ENCODE measurements at regions not wholly inside any gene's neighbourhood (a gene's known extent, or its start where the extent isn't known, plus 50 kb on each side); places are given as distances from the start of the nearest gene placed in this dataset.

GRCh38 chr18:41406834-41407233 is 548.2 kb upstream of the PIK3C3 start:
- Histone ChIP-seq H2BK15ac (ENCODE audit: low read length) (no peak overlapping the region), H3K14ac (ENCODE audit: low read length) (no peak overlapping the region), H3K4ac (ENCODE audit: low read length) (no peak overlapping the region), H2BK5ac (ENCODE audit: low read length) (no peak overlapping the region), H3K4me3 (ENCODE audit: low read length in 2 of 2) (no peak overlapping the region), H3K27ac (replicated peaks; ENCODE audit: low read length) (no peak overlapping the region), H2AFZ (ENCODE audit: low read length) (no peak overlapping the region), H3K4me1 (ENCODE audit: control insufficient read depth in 2 of 2, insufficient read depth in 1 of 2, low read depth in 1 of 2, low read length in 2 of 2) (peaks cover 0 to 3% of the 10 kb centered on the region in 2 donors), H3K27me3 (ENCODE audit: control insufficient read depth in 3 of 3, insufficient read depth in 3 of 3, low read depth in 1 of 3, low read length in 3 of 3) (no peaks in the 10 kb centered on the region), H3K9ac (ENCODE audit: low read depth, low read length, poor library complexity) (no peak overlapping the region), H2AK5ac (ENCODE audit: low read depth, low read length) (no peak overlapping the region), H3K79me1 (ENCODE audit: low read depth, low read length) (no peaks in the 10 kb centered on the region), H4K8ac (ENCODE audit: low read depth, low read length) (no peak overlapping the region), H3K9me3 (replicated peaks in 1 of 2; ENCODE audit: control insufficient read depth in 2 of 2, insufficient read depth in 1 of 2, low read depth in 1 of 2, low read length in 2 of 2) (no peaks in the 10 kb centered on the region), H4K91ac (ENCODE audit: low read depth, low read length, poor library complexity) (no peak overlapping the region), H2BK12ac (ENCODE audit: low read length) (no peak overlapping the region), H3K23ac (ENCODE audit: low read depth, low read length, poor library complexity) (no peak overlapping the region), H3K18ac (ENCODE audit: low read length) (no peak overlapping the region), H3K4me2 (ENCODE audit: insufficient read depth, low read length, poor library complexity, severe bottlenecking) (no peak overlapping the region), H3K36me3 (replicated peaks in 1 of 2; ENCODE audit: control insufficient read depth in 2 of 2, insufficient read depth in 2 of 2, low read length in 2 of 2) (no peaks in the 10 kb centered on the region), H2BK120ac (ENCODE audit: low read depth, low read length) (no peak overlapping the region)
- no CpG with 5 or more reads among the region's 2 CpGs for WGBS, 2 donors (ENCODE audit: extremely low coverage in 2 of 2, insufficient read length in 2 of 2, insufficient replicate concordance in 1 of 2)
- DNase-seq (ENCODE audit: low spot score) = no peak

- no peak overlapping the region for H4K91ac ChIP-seq (ENCODE audit: low read depth, low read length, poor library complexity)
- no peak overlapping the region for H3K4me3 ChIP-seq (ENCODE audit: low read length in 2 of 2)
- no peaks in the 10 kb centered on the region for H3K9me3 ChIP-seq (replicated peaks in 1 of 2; ENCODE audit: control insufficient read depth in 2 of 2, insufficient read depth in 1 of 2, low read depth in 1 of 2, low read length in 2 of 2)
- H2BK120ac ChIP-seq (ENCODE audit: low read depth, low read length) = no peak overlapping the region
- H3K9ac ChIP-seq (ENCODE audit: low read depth, low read length, poor library complexity) = no peak overlapping the region
- no peaks in the 10 kb centered on the region for H3K4me1 ChIP-seq (ENCODE audit: control insufficient read depth in 2 of 2, insufficient read depth in 1 of 2, low read depth in 1 of 2, low read length in 2 of 2)
- H2AK5ac ChIP-seq (ENCODE audit: low read depth, low read length) = no peak overlapping the region
- H3K27me3 ChIP-seq (ENCODE audit: control insufficient read depth in 3 of 3, insufficient read depth in 3 of 3, low read depth in 1 of 3, low read length in 3 of 3) = no peaks in the 10 kb centered on the region
- no peak overlapping the region for H3K4ac ChIP-seq (ENCODE audit: low read length)
- H4K8ac ChIP-seq (ENCODE audit: low read depth, low read length) = no peak overlapping the region
- no peak overlapping the region for H2AFZ ChIP-seq (ENCODE audit: low read length)
- H3K27ac ChIP-seq (replicated peaks; ENCODE audit: low read length) = no peak overlapping the region
- H3K36me3 ChIP-seq (replicated peaks in 1 of 2; ENCODE audit: control insufficient read depth in 2 of 2, insufficient read depth in 2 of 2, low read length in 2 of 2) = no peaks in the 10 kb centered on the region
- H3K14ac ChIP-seq (ENCODE audit: low read length) = no peak overlapping the region
- no peak overlapping the region for H3K23ac ChIP-seq (ENCODE audit: low read depth, low read length, poor library complexity)
- H3K79me1 ChIP-seq (ENCODE audit: low read depth, low read length) = no peaks in the 10 kb centered on the region
- no peak overlapping the region for H3K18ac ChIP-seq (ENCODE audit: low read length)
- H2BK15ac ChIP-seq (ENCODE audit: low read length) = no peak overlapping the region
- no peak overlapping the region for H2BK12ac ChIP-seq (ENCODE audit: low read length)
- H3K4me2 ChIP-seq (ENCODE audit: insufficient read depth, low read length, poor library complexity, severe bottlenecking) = no peak overlapping the region
- no CpG with 5 or more reads among the region's 2 CpGs for WGBS, 2 donors (ENCODE audit: extremely low coverage in 2 of 2, insufficient read length in 2 of 2, insufficient replicate concordance in 1 of 2)
- no peak for DNase-seq (ENCODE audit: low spot score)
- H2BK5ac ChIP-seq (ENCODE audit: low read length) = no peak overlapping the region
Observed at GRCh38 chr18:41396861-41397260, 558.2 kb upstream of the PIK3C3 start.

GRCh38 chr18:41396211-41396610 is 558.8 kb upstream of the PIK3C3 start:
- no peak overlapping the region for H3K9ac ChIP-seq (ENCODE audit: low read depth, low read length, poor library complexity)
- no peak overlapping the region for H3K27ac ChIP-seq (replicated peaks; ENCODE audit: low read length)
- WGBS, 2 donors (ENCODE audit: extremely low coverage in 2 of 2, insufficient read length in 2 of 2, insufficient replicate concordance in 1 of 2) = no CpG with 5 or more reads among the region's 3 CpGs

GRCh38 chr18:41395695-41396094 is 559.3 kb upstream of the PIK3C3 start:
- Histone ChIP-seq H3K27ac (replicated peaks; ENCODE audit: low read length) (no peak overlapping the region), H2BK15ac (ENCODE audit: low read length) (no peak overlapping the region), H3K9ac (ENCODE audit: low read depth, low read length, poor library complexity) (no peak overlapping the region), H3K4me3 (ENCODE audit: low read length in 2 of 2) (no peak overlapping the region), H2BK12ac (ENCODE audit: low read length) (no peak overlapping the region), H3K14ac (ENCODE audit: low read length) (no peak overlapping the region), H2AFZ (ENCODE audit: low read length) (no peak overlapping the region), H3K4me1 (ENCODE audit: control insufficient read depth in 2 of 2, insufficient read depth in 1 of 2, low read depth in 1 of 2, low read length in 2 of 2) (peaks cover 0 to 2% of the 10 kb centered on the region in 2 donors), H2BK5ac (ENCODE audit: low read length) (no peak overlapping the region), H4K91ac (ENCODE audit: low read depth, low read length, poor library complexity) (no peak overlapping the region), H3K4me2 (ENCODE audit: insufficient read depth, low read length, poor library complexity, severe bottlenecking) (no peak overlapping the region), H2BK120ac (ENCODE audit: low read depth, low read length) (no peak overlapping the region), H3K18ac (ENCODE audit: low read length) (no peak overlapping the region), H4K8ac (ENCODE audit: low read depth, low read length) (no peak overlapping the region), H3K4ac (ENCODE audit: low read length) (no peak overlapping the region), H3K23ac (ENCODE audit: low read depth, low read length, poor library complexity) (no peak overlapping the region), H3K79me1 (ENCODE audit: low read depth, low read length) (no peaks in the 10 kb centered on the region), H2AK5ac (ENCODE audit: low read depth, low read length) (no peak overlapping the region), H3K9me3 (replicated peaks in 1 of 2; ENCODE audit: control insufficient read depth in 2 of 2, insufficient read depth in 1 of 2, low read depth in 1 of 2, low read length in 2 of 2) (no peaks in the 10 kb centered on the region), H3K27me3 (ENCODE audit: control insufficient read depth in 3 of 3, insufficient read depth in 3 of 3, low read depth in 1 of 3, low read length in 3 of 3) (no peaks in the 10 kb centered on the region), H3K36me3 (replicated peaks in 1 of 2; ENCODE audit: control insufficient read depth in 2 of 2, insufficient read depth in 2 of 2, low read length in 2 of 2) (no peaks in the 10 kb centered on the region)
- DNase-seq (ENCODE audit: low spot score) = no peak
- WGBS, 2 donors (ENCODE audit: extremely low coverage in 2 of 2, insufficient read length in 2 of 2, insufficient replicate concordance in 1 of 2) = no CpG with 5 or more reads among the region's 1 CpG

More at GRCh38 chr18:41396211-41396610, 558.8 kb upstream of the PIK3C3 start:
- Histone ChIP-seq H4K8ac (ENCODE audit: low read depth, low read length) (no peak overlapping the region), H3K23ac (ENCODE audit: low read depth, low read length, poor library complexity) (no peak overlapping the region), H3K4me3 (ENCODE audit: low read length in 2 of 2) (no peak overlapping the region), H2BK15ac (ENCODE audit: low read length) (no peak overlapping the region), H3K27me3 (ENCODE audit: control insufficient read depth in 3 of 3, insufficient read depth in 3 of 3, low read depth in 1 of 3, low read length in 3 of 3) (no peaks in the 10 kb centered on the region), H2AK5ac (ENCODE audit: low read depth, low read length) (no peak overlapping the region), H3K79me1 (ENCODE audit: low read depth, low read length) (no peaks in the 10 kb centered on the region), H3K4me2 (ENCODE audit: insufficient read depth, low read length, poor library complexity, severe bottlenecking) (no peak overlapping the region), H3K4me1 (ENCODE audit: control insufficient read depth in 2 of 2, insufficient read depth in 1 of 2, low read depth in 1 of 2, low read length in 2 of 2) (peaks cover 0 to under 1% of the 10 kb centered on the region in 2 donors), H3K18ac (ENCODE audit: low read length) (no peak overlapping the region), H3K36me3 (replicated peaks in 1 of 2; ENCODE audit: control insufficient read depth in 2 of 2, insufficient read depth in 2 of 2, low read length in 2 of 2) (no peaks in the 10 kb centered on the region), H3K9me3 (replicated peaks in 1 of 2; ENCODE audit: control insufficient read depth in 2 of 2, insufficient read depth in 1 of 2, low read depth in 1 of 2, low read length in 2 of 2) (no peaks in the 10 kb centered on the region), H2BK5ac (ENCODE audit: low read length) (no peak overlapping the region), H2BK12ac (ENCODE audit: low read length) (no peak overlapping the region), H3K4ac (ENCODE audit: low read length) (no peak overlapping the region), H3K14ac (ENCODE audit: low read length) (no peak overlapping the region), H4K91ac (ENCODE audit: low read depth, low read length, poor library complexity) (no peak overlapping the region), H2AFZ (ENCODE audit: low read length) (no peak overlapping the region), H2BK120ac (ENCODE audit: low read depth, low read length) (no peak overlapping the region)
- no peak for DNase-seq (ENCODE audit: low spot score)

Measured in neuronal stem cell (in vitro differentiated cells).